Stimulated activated naive CD8-positive, alpha-beta T cell treated with anti-CD3 and anti-CD28 coated beads, Interleukin-15, amount 100 ng/mL, for 72 hours (primary cell): ENCODE measurements at regions not wholly inside any gene's neighbourhood (a gene's known extent, or its start where the extent isn't known, plus 50 kb on each side); places are given as distances from the start of the nearest gene placed in this dataset.
"Not testable (repeated sequence)": the region's sequence is repeated elsewhere in the genome, so short reads cannot be mapped to it uniquely, and the experiment has no call there.

Source experiments
- ATAC-seq: fragments of 150-1000 bp; cut with Tn5 transposase; 2 replicates; pipeline ENCODE4 v1.10.0; 2021; ENCODE audit warnings: mild to moderate bottlenecking, moderate library complexity
- DNase-seq, 2 donors: peaks; one replicate each; pipeline ENCODE4 v3.0.0; 2021 to 2022
- H3K27ac Mint-ChIP-seq, 2 donors: one replicate each; pipeline ENCODE4 v1.8.0; 2022; ENCODE audit warnings: mild to moderate bottlenecking in 2 of 2, mixed read lengths in 2 of 2, moderate library complexity in 2 of 2
- H3K27me3 Mint-ChIP-seq: one replicate; pipeline ENCODE4 v1.8.0; 2022; ENCODE audit warnings: mixed read lengths
- H3K4me1 Mint-ChIP-seq: one replicate; pipeline ENCODE4 v1.8.0; 2022; ENCODE audit warnings: mild to moderate bottlenecking, mixed read lengths
- H3K4me3 Mint-ChIP-seq, 2 donors: one replicate each; pipeline ENCODE4 v1.8.0; 2022; ENCODE audit warnings: mild to moderate bottlenecking in 2 of 2, mixed read lengths in 2 of 2, moderate library complexity in 1 of 2
- H3K9me3 Mint-ChIP-seq, 2 donors: one replicate each; pipeline ENCODE4 v1.8.0; 2022; ENCODE audit warnings: mixed read lengths in 2 of 2

DNA sequence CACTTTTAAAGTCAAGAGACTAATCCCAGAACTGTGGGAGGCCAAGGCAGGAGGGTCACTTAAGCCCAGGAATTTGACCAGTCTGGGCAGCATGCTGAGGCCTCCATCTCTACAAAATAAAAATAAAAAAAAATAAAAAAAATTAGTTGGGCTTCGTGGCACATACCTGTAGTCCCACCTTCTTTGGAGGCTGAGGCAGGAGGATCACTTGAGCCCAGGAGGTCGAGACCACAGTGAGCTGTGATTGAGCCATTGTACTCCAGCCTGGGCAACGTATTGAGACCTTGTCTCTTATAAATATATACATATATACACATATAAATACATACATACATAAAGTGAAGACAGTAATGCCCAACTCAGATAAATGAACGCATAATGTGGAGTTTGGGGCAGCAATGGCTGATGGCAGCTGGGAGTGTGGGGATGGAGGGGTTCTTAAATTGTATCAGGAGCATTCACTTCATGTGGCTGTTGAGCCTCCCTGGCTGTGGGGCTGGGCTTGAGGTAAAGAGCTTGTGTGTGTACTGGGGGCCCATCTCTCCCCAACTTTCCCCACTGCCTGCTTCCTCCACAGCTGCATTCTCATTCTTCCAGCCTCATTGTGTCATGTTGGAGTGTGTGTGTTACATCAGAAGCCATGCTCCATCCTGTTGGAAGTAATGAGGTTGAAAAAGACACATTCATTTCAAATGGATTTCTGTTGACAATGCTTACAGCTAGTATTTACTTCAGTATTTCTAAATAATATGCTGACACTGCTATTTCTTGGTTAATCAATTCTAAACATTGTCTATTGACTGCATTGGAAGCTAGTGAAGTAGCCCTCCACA, 96.5 kb upstream of the HS6ST1 start:
- Mint-ChIP-seq H3K9me3 (no peaks in the 10 kb centered on the region), H3K4me3 (no peak overlapping the region), H3K4me1 (no peaks in the 10 kb centered on the region), H3K27ac (peak overlapping the region in 1 of 2 donors; percentile 12), H3K27me3 (no peaks in the 10 kb centered on the region)
- ATAC-seq: no peak
- DNase-seq: no peak

DNA sequence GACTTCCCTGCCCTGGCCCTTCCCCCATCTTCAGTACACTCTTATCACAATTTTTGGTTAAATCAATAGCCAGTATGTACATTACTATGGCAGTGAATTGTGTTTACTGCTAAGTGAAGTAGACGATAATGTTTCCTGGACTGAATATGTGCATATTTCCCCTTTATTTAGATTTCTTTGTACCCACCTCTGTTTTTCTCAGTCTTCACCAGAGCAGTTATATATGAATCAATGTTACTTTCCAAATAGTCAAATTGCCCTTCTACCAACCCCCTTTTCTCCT, 97.1 kb upstream of the HS6ST1 start:
- no peak for ATAC-seq

DNA sequence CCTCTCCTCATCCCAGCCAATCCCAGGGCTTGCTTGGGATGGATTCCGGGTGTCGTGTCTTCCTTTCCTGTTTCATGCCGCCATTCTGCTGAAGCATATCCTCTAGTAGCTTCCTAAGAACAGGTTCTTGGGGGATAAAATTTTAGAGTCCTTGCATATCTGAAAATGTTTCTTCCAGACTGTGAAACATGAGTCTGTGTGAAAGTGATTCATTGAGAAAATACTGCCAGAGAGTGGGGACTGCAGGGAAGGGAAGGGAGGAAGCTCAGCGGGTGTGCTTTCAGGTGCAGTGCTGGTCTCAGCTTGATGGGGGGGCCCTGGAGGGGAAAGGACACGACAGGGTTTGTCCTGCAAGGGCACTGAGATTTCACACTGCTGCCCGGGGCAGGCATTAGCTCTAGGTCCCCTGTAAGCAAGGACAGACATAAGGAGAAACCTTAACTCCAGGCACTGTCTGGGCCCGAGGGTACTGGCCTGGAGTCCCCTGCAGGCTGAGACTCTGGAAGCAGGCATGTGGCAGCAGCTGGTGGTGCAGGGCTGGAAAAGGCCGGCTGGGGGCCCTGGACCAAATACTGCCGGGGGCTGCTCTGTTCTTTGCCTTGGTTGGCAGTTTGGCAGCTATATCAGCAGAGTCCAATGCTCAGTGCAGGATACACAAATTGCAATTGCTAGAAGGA, 97.6 kb upstream of the HS6ST1 start:
- H3K4me3 Mint-ChIP-seq: no peak overlapping the region
- H3K27ac Mint-ChIP-seq: peak overlapping the region in 1 of 2 donors; percentile 84
- H3K9me3 Mint-ChIP-seq: no peaks in the 10 kb centered on the region
- no peaks in the 10 kb centered on the region for H3K4me1 Mint-ChIP-seq
- no peaks in the 10 kb centered on the region for H3K27me3 Mint-ChIP-seq
- DNase-seq (no peak), ATAC-seq (no peak)

More for the DNA sequence above, 97.1 kb upstream of the HS6ST1 start:
- H3K27me3 Mint-ChIP-seq: no peaks in the 10 kb centered on the region
- no peaks in the 10 kb centered on the region for H3K4me1 Mint-ChIP-seq
- H3K4me3 Mint-ChIP-seq: no peak overlapping the region
- peak overlapping the region in 1 of 2 donors; percentile 84 for H3K27ac Mint-ChIP-seq
- no peak for DNase-seq
- no peaks in the 10 kb centered on the region for H3K9me3 Mint-ChIP-seq

DNA sequence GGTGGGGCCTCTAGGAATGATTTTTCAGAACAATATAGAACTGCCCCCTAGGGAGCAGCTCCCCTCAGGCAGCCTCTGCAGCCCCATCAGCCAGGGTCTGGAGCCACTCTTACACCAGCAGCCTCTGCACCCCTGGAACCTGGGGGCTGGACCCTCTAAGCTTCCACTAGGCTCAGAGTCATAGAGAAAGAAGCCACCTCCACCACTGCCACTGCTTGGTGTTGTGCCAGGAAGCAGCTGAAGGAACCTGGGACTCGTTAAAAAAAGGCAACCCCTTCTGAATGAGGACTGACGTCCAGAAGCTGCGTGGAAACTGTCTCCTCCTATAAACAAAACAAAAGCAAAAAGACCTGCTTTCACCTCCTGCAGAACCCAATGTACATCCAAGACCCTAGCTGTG, 98.1 kb upstream of the HS6ST1 start:
- no peak overlapping the region for H3K4me3 Mint-ChIP-seq
- no peak overlapping the region for H3K27ac Mint-ChIP-seq
- no peaks in the 10 kb centered on the region for H3K9me3 Mint-ChIP-seq
- H3K4me1 Mint-ChIP-seq: no peaks in the 10 kb centered on the region
- ATAC-seq (no peak), DNase-seq (no peak)
- H3K27me3 Mint-ChIP-seq: no peaks in the 10 kb centered on the region

DNA sequence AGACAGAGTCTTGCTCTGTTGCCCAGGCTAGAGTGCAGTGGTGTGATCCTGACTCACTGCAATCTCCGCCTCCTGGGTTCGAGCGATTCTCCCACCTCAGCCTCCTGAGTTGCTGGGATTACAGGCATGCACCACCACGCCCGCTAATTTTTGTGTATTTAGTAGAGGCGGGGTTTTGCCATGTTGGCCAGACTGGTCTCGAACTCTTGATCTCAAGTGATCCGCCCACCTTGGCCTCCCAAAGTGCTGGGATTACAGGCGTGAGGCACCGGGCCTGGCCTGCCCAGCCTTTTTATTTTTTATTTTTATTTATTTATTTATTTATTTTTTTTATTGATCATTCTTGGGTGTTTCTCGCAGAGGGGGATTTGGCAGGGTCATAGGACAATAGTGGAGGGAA, 98.6 kb upstream of the HS6ST1 start:
- not testable (repeated sequence) for H3K27ac Mint-ChIP-seq, H3K27me3 Mint-ChIP-seq, ATAC-seq, H3K4me3 Mint-ChIP-seq, H3K4me1 Mint-ChIP-seq, DNase-seq, H3K9me3 Mint-ChIP-seq

DNA sequence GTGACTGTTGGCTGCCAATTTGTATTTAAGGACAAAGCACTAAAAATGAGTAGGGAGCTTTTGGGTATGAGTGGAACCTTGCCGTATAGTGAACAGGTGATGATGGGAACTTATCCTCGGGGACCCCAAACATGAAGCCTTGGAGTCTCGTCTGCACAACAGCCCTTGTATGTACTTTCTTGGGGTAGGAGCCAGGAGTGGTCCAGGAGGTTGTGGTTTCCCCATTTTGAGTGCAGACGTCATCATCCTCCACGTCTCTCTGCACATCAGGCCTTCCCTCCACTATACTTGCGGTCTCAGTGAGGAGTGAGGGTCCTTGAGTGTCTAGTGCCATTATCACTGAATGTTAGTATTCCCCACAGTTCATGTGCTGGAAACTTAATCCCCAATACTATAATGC, 101.5 kb upstream of the HS6ST1 start:
- H3K27ac Mint-ChIP-seq: no peak overlapping the region
- no peaks in the 10 kb centered on the region for H3K27me3 Mint-ChIP-seq
- ATAC-seq: no peak
- DNase-seq: no peak
- no peaks in the 10 kb centered on the region for H3K9me3 Mint-ChIP-seq
- H3K4me1 Mint-ChIP-seq: no peaks in the 10 kb centered on the region
- H3K4me3 Mint-ChIP-seq: no peak overlapping the region

DNA sequence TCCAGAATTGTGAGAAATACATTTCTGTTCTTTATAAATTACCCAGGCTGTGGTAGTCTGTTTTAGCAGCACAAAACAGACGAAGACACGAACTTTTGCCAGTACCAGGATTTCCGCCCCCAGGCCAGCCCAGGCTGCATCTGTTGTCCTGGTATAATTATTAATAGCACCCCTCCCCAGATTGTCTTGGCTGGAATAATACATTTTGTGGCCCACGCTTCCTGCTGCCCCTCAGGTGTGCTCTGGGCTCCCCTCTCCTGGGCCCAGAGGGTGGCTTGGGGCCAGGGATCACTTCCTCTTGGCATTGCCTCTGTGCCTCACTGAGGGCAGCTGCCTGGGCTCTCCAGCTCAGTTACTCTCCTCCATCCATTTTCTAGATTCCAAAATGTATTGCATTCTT, 102.1 kb upstream of the HS6ST1 start:
- H3K27me3 Mint-ChIP-seq: no peaks in the 10 kb centered on the region
- no peaks in the 10 kb centered on the region for H3K4me1 Mint-ChIP-seq
- no peak overlapping the region for H3K4me3 Mint-ChIP-seq
- no peak overlapping the region for H3K27ac Mint-ChIP-seq
- no peak for DNase-seq
- H3K9me3 Mint-ChIP-seq: no peaks in the 10 kb centered on the region
- no peak for ATAC-seq

DNA sequence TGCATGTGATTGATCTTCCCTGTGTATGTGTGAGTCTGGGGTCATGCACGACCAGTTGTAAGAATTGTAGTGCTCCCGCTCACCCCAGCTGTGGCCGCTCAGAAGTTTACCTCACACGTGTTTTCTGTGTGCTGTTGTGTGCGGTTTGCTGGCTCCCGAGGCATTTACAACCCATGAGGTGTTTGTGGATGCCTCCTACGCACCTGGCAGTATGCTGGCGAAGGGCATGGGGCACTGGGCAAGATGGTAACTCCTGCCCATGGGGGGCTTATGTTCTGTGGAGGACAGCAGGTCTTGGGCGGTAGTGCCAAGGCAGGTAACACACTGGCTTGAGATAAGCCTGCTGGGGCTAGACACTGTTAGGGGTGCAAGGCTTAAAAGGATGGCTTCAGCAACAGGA, 102.6 kb upstream of the HS6ST1 start:
- Mint-ChIP-seq H3K27me3 (peaks cover under 1% of the 10 kb centered on the region), H3K9me3 (no peaks in the 10 kb centered on the region), H3K4me3 (no peak overlapping the region), H3K27ac (no peak overlapping the region), H3K4me1 (no peaks in the 10 kb centered on the region)
- ATAC-seq (peak; percentile 26), DNase-seq (no peak)

DNA sequence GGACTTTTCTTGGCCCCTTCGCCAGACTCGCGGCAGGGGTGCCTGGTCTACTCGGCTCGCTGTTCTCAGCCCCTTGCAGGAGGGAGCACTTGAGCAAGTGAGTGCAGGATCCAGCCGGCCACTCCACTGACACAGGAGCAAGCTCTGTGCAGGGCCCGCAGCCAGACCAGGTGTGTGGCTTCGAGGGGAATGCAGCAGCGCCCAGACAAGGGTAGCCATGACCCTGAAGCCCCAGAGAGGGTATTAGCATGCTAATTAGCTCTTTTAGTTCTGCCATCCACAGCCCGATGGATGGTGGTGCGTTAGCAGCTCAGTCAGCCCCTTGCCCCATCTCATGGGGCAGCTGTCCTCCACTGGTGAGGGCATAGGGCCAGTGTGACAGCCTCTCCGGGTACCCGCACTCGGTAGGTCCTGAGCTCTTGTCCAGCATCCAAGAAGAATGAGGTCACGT, 103.2 kb upstream of the HS6ST1 start:
- Mint-ChIP-seq H3K4me1 (no peaks in the 10 kb centered on the region), H3K27me3 (peaks cover 7% of the 10 kb centered on the region), H3K9me3 (no peaks in the 10 kb centered on the region), H3K4me3 (no peak overlapping the region), H3K27ac (no peak overlapping the region)
- DNase-seq (no peak), ATAC-seq (no peak)

DNA sequence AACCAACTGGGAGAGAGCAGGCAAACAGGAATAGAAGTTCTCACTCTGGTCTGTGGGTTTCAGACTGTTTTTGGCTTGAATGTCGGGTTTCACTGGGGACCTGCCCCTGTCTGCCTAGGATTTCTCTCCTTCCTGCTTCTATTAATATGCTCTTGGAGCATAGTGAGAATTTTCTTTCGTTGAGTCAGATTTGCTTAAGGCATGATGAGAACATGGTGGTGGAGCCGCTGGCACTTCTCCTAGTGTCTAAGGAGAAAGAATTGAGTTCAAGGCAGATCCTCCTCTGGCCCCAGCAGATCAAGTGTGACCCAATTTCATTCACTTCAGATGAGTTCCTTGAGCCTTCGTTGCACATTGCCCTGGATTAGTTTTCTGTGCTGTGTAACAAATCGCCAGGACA, 103.9 kb upstream of the HS6ST1 start:
- no peaks in the 10 kb centered on the region for H3K4me1 Mint-ChIP-seq
- no peaks in the 10 kb centered on the region for H3K9me3 Mint-ChIP-seq
- no peak for DNase-seq
- no peak overlapping the region for H3K27ac Mint-ChIP-seq
- no peak overlapping the region for H3K4me3 Mint-ChIP-seq
- peaks cover 9% of the 10 kb centered on the region for H3K27me3 Mint-ChIP-seq
- ATAC-seq: no peak

DNA sequence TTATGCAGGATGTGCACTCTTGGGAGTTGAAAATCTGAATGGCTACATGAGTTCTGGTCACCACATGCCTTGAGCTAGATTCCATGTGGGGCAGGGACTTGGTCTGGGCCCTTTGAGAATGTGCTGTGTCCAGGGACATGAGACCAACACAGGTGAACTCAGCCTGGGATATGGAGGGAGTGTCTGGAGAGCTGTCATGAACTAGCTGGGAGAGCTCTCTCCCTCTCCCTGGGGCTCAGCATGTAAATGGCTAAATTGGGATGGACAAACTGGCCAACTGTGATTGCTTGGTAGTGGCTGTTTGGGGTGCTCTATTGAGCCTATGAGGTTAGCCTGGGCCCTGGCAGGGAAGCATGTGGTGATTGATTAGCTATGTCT, 105.1 kb upstream of the HS6ST1 start:
- ATAC-seq (no peak), DNase-seq (no peak)
- no peak overlapping the region for H3K4me3 Mint-ChIP-seq
- no peak overlapping the region for H3K27ac Mint-ChIP-seq
- H3K9me3 Mint-ChIP-seq: no peaks in the 10 kb centered on the region
- no peaks in the 10 kb centered on the region for H3K4me1 Mint-ChIP-seq
- peaks cover 11% of the 10 kb centered on the region for H3K27me3 Mint-ChIP-seq

DNA sequence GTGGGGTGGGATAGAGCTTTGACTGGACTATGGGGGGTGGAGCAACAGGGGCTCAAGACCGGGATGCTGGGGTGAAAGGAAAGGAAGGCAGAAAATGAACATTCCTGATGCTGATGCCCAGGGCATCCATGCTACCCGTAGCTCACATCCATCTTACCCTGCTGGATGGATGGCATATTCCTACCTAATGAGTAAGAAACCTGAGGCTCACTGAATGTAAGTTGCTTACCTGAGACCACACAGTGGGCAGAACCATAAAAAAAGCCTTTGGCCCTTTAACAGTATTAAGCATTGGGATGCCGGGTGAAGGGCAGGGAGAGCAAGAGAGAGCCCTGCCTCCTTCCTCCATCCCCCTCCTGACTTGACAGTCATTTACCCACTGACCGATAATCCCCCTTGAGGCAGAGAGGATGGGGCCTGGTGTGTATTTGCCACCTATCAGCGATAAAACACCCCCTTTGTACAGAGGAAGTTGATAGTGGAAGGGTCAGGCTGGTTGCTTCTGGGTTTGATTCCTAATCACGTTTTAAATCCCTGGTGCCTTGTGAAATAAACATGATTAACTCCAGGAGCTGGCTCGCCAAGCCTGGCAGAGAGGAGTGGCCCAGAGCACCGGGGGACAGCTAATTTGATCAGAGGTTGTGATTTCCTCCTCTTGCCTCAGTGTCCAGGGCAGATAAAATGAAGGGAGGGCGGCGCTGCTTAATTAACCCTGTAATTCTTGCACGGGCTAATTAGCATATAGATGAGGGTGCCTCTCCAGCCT, 105.9 kb upstream of the HS6ST1 start:
- no peak overlapping the region for H3K4me3 Mint-ChIP-seq
- peaks cover 0 to 8% of the 10 kb centered on the region in 2 donors for H3K9me3 Mint-ChIP-seq
- ATAC-seq (no peak), DNase-seq (no peak)
- H3K27me3 Mint-ChIP-seq: peaks cover 19% of the 10 kb centered on the region
- no peak overlapping the region for H3K27ac Mint-ChIP-seq
- no peaks in the 10 kb centered on the region for H3K4me1 Mint-ChIP-seq

DNA sequence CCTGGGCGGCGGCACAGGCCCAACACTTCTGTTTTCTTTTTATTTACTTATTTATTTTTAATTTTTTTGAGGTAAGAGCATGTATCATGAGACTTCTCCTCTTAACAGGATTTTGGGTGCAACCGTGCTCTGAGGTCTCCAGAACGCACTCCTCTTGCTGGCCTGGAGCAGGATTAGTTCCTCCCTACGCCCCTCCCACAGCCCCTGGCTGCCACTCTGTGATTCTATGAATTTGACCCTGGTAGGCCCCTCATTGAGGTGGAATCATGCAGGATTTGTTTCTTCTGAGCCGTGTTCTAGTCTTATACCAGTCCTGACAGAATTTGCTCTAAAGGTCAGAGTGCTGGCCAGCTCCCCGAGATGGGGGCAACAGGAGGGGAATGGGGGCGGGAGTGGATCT, 106.5 kb upstream of the HS6ST1 start:
- Mint-ChIP-seq H3K9me3 (peaks cover 1 to 14% of the 10 kb centered on the region in 2 donors), H3K27me3 (peaks cover 24% of the 10 kb centered on the region), H3K27ac (no peak overlapping the region), H3K4me1 (no peaks in the 10 kb centered on the region), H3K4me3 (no peak overlapping the region)
- DNase-seq: no peak
- ATAC-seq: no peak

DNA sequence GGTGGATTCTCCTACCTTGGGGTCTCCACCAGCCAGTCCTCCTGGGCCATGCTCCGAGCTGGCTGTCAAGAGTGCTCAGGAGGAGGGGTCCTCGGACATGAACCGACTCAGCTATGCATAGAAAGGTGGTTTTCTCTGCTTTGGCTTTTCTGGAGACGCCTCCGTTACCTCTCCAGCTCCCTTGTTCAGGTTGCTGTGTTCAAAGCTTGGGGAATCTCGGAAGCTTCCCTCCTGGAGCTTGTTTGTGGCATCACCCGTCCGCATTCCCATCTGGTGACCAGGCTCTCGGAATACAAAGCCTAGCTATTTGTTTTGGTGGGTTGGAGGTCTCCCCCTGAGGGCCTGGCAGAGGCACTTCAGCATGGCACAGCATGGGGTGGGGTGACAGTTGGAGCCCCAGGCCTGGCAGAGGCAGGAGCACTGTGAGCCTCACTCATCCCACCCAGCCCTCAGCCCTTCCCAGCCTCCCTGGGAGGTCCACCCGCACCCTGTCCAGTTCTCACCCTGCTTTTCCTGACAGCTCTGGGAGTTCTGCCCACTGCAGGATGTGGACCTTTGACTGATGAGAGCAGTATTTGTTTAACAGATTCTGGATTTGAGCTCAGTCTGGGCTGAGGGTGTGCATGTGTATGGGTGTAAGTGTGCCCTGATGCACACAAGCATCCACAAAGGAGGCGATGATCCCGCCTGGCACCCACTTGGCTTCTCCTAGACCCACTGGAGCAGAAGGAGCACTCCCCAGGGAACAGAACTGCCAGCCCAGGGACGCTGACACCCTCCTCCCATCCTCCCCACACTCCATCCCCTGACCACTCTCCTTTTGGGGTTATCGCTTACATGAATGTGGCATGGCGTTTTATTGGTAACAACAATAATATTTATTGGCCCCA, 107.3 kb upstream of the HS6ST1 start:
- no peak for DNase-seq
- Mint-ChIP-seq H3K9me3 (peaks cover 5 to 18% of the 10 kb centered on the region in 2 donors), H3K27ac (no peak overlapping the region), H3K4me1 (no peaks in the 10 kb centered on the region), H3K27me3 (peaks cover 24% of the 10 kb centered on the region), H3K4me3 (no peak overlapping the region)
- ATAC-seq: peak; percentile 36

DNA sequence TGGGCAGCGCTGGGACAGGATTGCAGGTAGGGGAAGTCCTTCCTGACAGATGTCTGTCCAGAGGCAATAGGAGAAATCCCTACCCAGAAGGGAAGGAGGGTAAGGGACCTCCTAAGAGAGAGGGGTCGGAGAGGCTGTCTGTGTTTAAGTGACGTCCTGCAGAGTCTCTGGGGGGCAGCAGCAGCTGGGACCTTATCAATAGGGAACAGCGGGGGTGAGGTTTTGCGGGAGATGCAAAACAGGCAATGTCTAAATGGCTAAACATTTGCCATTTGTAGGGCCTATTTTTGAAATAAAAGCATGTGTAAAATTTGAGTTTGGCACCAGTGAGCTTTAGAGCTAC, 108.7 kb upstream of the HS6ST1 start:
- DNase-seq: no peak

More for the DNA sequence above, 108.7 kb upstream of the HS6ST1 start:
- Mint-ChIP-seq H3K4me3 (no peak overlapping the region), H3K27ac (no peak overlapping the region), H3K9me3 (peaks cover 5 to 18% of the 10 kb centered on the region in 2 donors), H3K4me1 (no peaks in the 10 kb centered on the region), H3K27me3 (peaks cover 24% of the 10 kb centered on the region)
- no peak for ATAC-seq
